OCI-LY7 (cell line): ENCODE measurements at regions not wholly inside any gene's neighbourhood (a gene's known extent, or its start where the extent isn't known, plus 50 kb on each side); places are given as distances from the start of the nearest gene placed in this dataset.

Source experiments
- EZH2phosphoT487 ChIP-seq: fragments of 200-600 bp; sonication (generic); IDR thresholded peaks from 2 replicates; pipeline ENCODE4 v1.6.1; 2018; ENCODE audit warnings: low read depth, borderline replicate concordance, mild to moderate bottlenecking, mixed run types, antibody characterized with exemption, low read length, moderate library complexity, mixed read lengths
- TF ChIP-seq, protein P1 (sequence below): fragments of 200-600 bp; sonication (generic); conservative IDR thresholded peaks from 2 replicates; pipeline ENCODE4 v1.5.1; 2014; ENCODE audit warnings: mild to moderate bottlenecking, antibody characterized with exemption, low read length, moderate library complexity, mixed read lengths

DNA sequence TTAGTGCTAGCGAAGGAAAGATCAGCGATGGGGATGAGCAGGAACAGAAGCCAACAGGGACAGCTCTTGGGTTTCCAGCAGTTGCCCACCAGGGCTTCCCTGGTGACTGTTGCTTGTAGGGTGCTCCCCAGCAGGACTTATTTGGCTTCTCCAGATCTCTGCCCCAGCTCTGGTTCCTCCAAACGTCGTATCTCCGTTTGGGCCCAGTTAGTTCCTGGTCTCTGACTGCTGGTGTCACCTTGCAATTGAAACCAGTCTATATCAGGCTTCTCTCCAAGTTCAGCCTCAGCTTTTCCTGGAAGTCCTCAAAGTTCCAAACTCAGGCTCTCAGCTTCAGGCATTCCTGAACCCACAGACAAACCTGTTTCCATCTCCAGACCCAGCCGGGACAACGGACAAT is 70.8 kb upstream of the NXT1 start:
- TF ChIP-seq, protein P1, sequence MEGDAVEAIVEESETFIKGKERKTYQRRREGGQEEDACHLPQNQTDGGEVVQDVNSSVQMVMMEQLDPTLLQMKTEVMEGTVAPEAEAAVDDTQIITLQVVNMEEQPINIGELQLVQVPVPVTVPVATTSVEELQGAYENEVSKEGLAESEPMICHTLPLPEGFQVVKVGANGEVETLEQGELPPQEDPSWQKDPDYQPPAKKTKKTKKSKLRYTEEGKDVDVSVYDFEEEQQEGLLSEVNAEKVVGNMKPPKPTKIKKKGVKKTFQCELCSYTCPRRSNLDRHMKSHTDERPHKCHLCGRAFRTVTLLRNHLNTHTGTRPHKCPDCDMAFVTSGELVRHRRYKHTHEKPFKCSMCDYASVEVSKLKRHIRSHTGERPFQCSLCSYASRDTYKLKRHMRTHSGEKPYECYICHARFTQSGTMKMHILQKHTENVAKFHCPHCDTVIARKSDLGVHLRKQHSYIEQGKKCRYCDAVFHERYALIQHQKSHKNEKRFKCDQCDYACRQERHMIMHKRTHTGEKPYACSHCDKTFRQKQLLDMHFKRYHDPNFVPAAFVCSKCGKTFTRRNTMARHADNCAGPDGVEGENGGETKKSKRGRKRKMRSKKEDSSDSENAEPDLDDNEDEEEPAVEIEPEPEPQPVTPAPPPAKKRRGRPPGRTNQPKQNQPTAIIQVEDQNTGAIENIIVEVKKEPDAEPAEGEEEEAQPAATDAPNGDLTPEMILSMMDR, result no peak
- TF ChIP-seq EZH2phosphoT487, result no peak
